RWPE2 (cell line): ENCODE measurements at regions not wholly inside any gene's neighbourhood (a gene's known extent, or its start where the extent isn't known, plus 50 kb on each side); places are given as distances from the start of the nearest gene placed in this dataset.

Experiments used
- ATAC-seq: fragments of 200-7000 bp; cut with Tn5 transposase; 3 replicates; pipeline ENCODE4 v1.9.1; 2021; ENCODE audit warnings: low read depth
- DNase-seq: peaks from one replicate; pipeline ENCODE4 v3.0.0-alpha.2; 2020; ENCODE audit warnings: low spot score
- H3K27ac ChIP-seq: fragments of 450-650 bp; 2 replicates; pipeline ENCODE4 v1.5.1; 2017; ENCODE audit warnings: mild to moderate bottlenecking; ENCODE audit not compliant: poor library complexity, severe bottlenecking
- H3K27me3 ChIP-seq: fragments of 250-450 bp; sonication (Bioruptor Pico); 2 replicates; pipeline ENCODE4 v1.5.1; 2021; ENCODE audit warnings: mild to moderate bottlenecking, moderate library complexity; ENCODE audit not compliant: insufficient read depth, poor library complexity, severe bottlenecking
- H3K36me3 ChIP-seq: fragments of 250-450 bp; sonication (Bioruptor Pico); 2 replicates; pipeline ENCODE4 v1.5.1; 2020; ENCODE audit warnings: low read depth, mild to moderate bottlenecking, moderate library complexity
- H3K4me1 ChIP-seq: fragments of 250-450 bp; sonication (Bioruptor Pico); 2 replicates; pipeline ENCODE4 v1.5.1; 2021; ENCODE audit warnings: mild to moderate bottlenecking, moderate library complexity; ENCODE audit not compliant: insufficient read depth, poor library complexity, severe bottlenecking
- H3K4me3 ChIP-seq: fragments of 250-450 bp; sonication (Bioruptor Pico); 2 replicates; pipeline ENCODE4 v1.5.1; 2021; ENCODE audit warnings: mild to moderate bottlenecking, moderate library complexity; ENCODE audit not compliant: severe bottlenecking
- H3K9me3 ChIP-seq: fragments of 250-450 bp; sonication (Bioruptor Pico); 2 replicates; pipeline ENCODE4 v1.5.1; 2021; ENCODE audit warnings: mild to moderate bottlenecking, moderate library complexity; ENCODE audit not compliant: severe bottlenecking
- TF ChIP-seq, protein P1 (sequence below): fragments of 450-650 bp; IDR thresholded peaks from one replicate; pipeline ENCODE4 v1.5.1; 2017; ENCODE audit warnings: mild to moderate bottlenecking, moderate library complexity; ENCODE audit not compliant: poor library complexity, severe bottlenecking

DNA sequence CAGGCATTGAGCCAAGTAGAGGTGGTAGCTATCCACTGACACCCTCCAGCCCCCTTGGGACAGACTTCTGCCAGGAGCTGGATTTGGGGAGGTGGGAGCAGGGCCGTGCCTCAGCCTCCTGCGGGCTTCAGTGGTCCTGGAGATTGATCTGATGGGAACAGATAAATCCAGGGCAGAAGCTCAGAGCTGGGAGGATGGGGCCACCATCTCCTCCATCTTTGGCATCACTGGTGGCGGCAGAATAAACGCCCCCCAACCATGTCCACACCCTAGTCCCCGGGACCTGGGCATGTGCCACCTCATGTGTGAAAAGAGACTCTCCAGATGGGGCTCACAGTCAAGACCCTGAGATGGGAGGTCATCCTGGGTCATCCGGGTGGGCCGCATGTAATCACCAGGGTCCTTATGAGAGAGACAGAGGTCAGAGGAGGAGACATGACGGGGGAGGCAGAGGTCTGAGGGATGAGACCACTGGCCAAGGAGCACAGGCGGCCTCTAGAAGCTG lies 209.6 kb upstream of the RTL1 start:
- Histone ChIP-seq H3K36me3 (no peaks in the 10 kb centered on the region), H3K4me1 (no peaks in the 10 kb centered on the region), H3K27me3 (no peaks in the 10 kb centered on the region), H3K27ac (no peak overlapping the region), H3K9me3 (no peaks in the 10 kb centered on the region), H3K4me3 (no peak overlapping the region)
- TF ChIP-seq, protein P1, sequence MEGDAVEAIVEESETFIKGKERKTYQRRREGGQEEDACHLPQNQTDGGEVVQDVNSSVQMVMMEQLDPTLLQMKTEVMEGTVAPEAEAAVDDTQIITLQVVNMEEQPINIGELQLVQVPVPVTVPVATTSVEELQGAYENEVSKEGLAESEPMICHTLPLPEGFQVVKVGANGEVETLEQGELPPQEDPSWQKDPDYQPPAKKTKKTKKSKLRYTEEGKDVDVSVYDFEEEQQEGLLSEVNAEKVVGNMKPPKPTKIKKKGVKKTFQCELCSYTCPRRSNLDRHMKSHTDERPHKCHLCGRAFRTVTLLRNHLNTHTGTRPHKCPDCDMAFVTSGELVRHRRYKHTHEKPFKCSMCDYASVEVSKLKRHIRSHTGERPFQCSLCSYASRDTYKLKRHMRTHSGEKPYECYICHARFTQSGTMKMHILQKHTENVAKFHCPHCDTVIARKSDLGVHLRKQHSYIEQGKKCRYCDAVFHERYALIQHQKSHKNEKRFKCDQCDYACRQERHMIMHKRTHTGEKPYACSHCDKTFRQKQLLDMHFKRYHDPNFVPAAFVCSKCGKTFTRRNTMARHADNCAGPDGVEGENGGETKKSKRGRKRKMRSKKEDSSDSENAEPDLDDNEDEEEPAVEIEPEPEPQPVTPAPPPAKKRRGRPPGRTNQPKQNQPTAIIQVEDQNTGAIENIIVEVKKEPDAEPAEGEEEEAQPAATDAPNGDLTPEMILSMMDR: no peak
- DNase-seq: no peak
- ATAC-seq: no peak

DNA sequence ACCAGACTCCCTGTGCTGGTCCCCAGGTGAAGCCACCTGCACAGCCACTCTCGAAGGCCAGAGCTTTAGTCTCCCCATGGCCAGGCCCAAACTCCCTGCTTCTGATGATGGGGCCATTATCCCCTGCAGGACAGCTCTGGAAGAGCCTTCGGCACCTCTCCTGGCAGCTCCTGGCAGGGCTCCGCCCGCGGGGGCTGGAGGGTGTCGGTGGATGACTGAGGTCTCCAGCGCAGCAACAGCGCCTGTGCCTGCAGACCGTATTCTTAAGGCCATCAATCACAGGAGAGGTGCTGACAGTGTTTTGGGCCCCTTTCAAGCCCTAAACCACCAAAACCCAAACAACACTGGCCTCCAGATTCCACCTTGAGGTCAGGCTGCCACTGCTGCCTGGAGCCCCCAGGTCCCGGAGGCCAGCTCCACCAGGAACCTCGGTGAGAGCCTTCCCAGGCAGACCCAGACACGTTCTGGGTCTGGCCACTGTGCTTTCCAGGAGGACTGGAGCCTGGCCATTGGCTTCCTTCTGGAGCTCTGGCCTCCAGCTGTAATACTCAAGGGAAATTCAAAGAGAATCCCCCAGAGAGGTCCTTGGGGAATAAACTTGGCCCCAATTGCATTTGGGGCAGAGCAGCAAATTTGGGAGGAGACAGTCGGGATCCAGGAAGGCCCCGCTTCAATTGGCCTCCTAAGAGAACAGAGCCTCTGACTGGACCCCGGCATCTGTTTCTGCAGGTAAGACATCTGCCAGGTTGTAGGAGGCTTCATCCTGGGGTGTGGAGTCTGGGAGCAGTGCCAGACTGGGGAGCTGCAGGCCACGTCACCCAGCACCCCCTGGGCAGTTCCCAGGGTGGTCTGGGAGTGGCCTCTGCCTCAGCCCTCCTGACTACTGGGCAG lies 210.6 kb upstream of the RTL1 start:
- TF ChIP-seq, protein P1: no peak
- Histone ChIP-seq H3K27me3 (no peaks in the 10 kb centered on the region), H3K36me3 (no peaks in the 10 kb centered on the region), H3K4me1 (no peaks in the 10 kb centered on the region), H3K4me3 (no peak overlapping the region), H3K27ac (no peak overlapping the region), H3K9me3 (no peaks in the 10 kb centered on the region)
- DNase-seq: no peak
- peak; percentile 33; the same call in 2 of the 3 replicates for ATAC-seq

DNA sequence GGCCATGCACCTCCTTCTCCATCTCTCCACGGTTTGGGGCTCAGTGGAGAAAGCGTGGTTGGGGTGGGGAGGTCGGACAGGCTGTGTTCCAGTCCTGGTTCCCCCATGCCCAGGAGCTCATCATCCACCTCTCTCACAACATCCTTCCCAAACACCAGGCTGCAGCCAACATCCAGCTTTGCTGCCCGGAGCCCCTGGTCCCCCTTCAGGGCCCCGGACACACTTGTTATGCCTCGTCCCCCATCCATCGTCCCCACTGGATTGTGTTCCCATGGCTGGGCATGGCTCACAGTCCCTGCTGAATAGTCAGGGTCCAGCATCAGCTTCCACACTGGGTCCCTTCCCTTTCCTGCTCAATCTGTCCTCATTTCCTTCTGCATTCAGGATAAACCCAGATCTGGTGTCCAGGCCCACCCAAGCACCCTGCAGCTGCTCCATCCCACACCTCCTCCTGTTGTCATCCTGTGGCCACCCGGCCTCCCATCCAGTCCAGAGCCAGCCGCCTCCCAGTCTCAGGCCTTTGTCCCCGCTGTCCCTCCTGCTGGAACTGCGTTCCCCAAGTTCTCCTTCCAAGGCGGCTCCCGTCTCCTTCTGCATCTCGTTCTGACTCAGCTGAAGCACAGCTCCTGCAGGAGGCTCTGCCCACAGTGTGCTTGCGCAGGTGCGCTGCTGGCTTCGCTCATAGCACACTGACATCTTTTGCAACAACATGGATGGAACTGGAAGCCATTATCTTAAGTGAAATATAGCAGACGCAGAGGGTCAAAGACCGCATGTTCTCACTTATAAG lies 211.4 kb upstream of the RTL1 start:
- H3K27me3 ChIP-seq: no peaks in the 10 kb centered on the region

DNA sequence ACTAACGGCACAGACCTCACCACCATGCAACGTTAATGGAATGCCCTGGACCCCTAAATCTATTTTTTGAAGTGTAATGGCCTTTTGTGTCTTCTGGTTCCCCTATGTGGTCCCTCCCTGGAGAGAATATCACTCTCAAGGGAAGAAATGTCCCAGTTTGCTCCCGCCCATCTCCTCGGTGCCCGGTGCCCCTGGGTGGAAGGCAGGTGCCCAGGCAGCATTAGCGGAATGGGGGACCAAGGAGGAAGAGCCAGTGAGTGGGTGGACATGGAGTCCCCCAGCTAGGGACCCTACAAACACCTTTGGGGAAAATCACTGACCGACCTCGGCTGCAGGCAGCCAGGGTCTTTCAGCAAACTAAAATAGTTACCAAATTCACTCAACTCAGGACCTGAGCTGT lies 212.1 kb upstream of the RTL1 start:
- H3K27me3 ChIP-seq: no peaks in the 10 kb centered on the region
- TF ChIP-seq, protein P1: no peak
- H3K36me3 ChIP-seq: no peaks in the 10 kb centered on the region
- no peak overlapping the region for H3K27ac ChIP-seq
- H3K4me1 ChIP-seq: no peaks in the 10 kb centered on the region
- DNase-seq (no peak), ATAC-seq (no peak)
- H3K9me3 ChIP-seq: no peaks in the 10 kb centered on the region
- H3K4me3 ChIP-seq: no peak overlapping the region

More for the DNA sequence above, 211.4 kb upstream of the RTL1 start:
- H3K36me3 ChIP-seq: no peaks in the 10 kb centered on the region
- ATAC-seq: no peak
- H3K4me3 ChIP-seq: no peak overlapping the region
- no peaks in the 10 kb centered on the region for H3K9me3 ChIP-seq
- H3K27ac ChIP-seq: no peak overlapping the region
- DNase-seq: no peak
- no peaks in the 10 kb centered on the region for H3K4me1 ChIP-seq
- TF ChIP-seq, protein P1: no peak
